Ovary (tissue), 7 donors: ENCODE measurements at regions not wholly inside any gene's neighbourhood (a gene's known extent, or its start where the extent isn't known, plus 50 kb on each side); places are given as distances from the start of the nearest gene placed in this dataset.

ENCODE experiments used
- DNase-seq, 5 donors: peaks; one replicate each; pipeline ENCODE4 v3.0.0-alpha.2; 2019 to 2020
- H3K27ac ChIP-seq, 2 donors: fragments of 200-600 bp; one replicate each; pipeline versions ENCODE4 v1.5.1 to v1.8.0; 2019 to 2022
- H3K27me3 ChIP-seq: fragments of 200-600 bp; one replicate; pipeline ENCODE4 v1.8.0; 2022
- H3K36me3 ChIP-seq: fragments of 200-600 bp; sonication (generic); one replicate; pipeline ENCODE4 v1.5.1; 2019
- H3K4me1 ChIP-seq: one replicate; pipeline ENCODE4 v1.8.1; 2013; ENCODE audit warnings: mild to moderate bottlenecking, moderate library complexity; ENCODE audit not compliant: insufficient read depth
- H3K4me3 ChIP-seq: fragments of 200-600 bp; sonication (generic); one replicate; pipeline ENCODE4 v1.5.1; 2017
- H3K9me3 ChIP-seq, 2 donors: fragments of 200-600 bp in 1 of 2; sonication (generic) in 1 of 2; one replicate each; pipeline versions ENCODE4 v1.5.1 to v1.8.1; 2013 to 2019; ENCODE audit warnings: mild to moderate bottlenecking in 1 of 2, moderate library complexity in 1 of 2
- CTCF ChIP-seq, 3 donors: fragments of 450-650 bp in 2 of 3; fragments of 200-600 bp in 1 of 3; IDR thresholded peaks; one replicate each; pipeline versions ENCODE4 v1.5.1 to v1.8.0; 2016 to 2022; ENCODE audit warnings: antibody characterized with exemption in 3 of 3, mild to moderate bottlenecking in 1 of 3
- EP300 ChIP-seq: sonication (generic); formaldehyde crosslinking; IDR thresholded peaks from one replicate; pipeline ENCODE4 v1.6.1; 2017; ENCODE audit warnings: antibody characterized with exemption
- POLR2A ChIP-seq: fragments of 450-650 bp; IDR thresholded peaks from one replicate; pipeline ENCODE4 v1.6.1; 2017; ENCODE audit warnings: antibody characterized with exemption, mild to moderate bottlenecking, moderate library complexity
- WGBS, 3 donors: extraction: QIAGEN DNeasy Blood & Tissue Kit in 1 of 3; methylation state at CpG; one replicate each; pipeline versions ENCODE4 v1.1.5 to v1.1.7; 2013 to 2017; 5-methylcytosine and 5-hydroxymethylcytosine counted together
- intact Hi-C, 4 donors: fragments of 100-400 bp; cut with DNase I; formaldehyde crosslinking; loops; one replicate each; pipeline versions ENCODE4 v1.11.0 to v1.15.1; 2022 to 2023
- donor health status: DM: no; HTN: no; CAD: no; lungs with moderate emphysema.
- donor health status: DM: no; HTN: no; CAD: no.
- donor health status: Bipolar disorder and iron deficiency.
- donor health status: DM: no; HTN: no; CAD: no.
- donor health status: DM: yes; HTN: yes; CAD: no.

GRCh38 chr13:107516517-107516916, 698.8 kb downstream of the LIG4 start:
- no peaks in the 10 kb centered on the region for H3K9me3 ChIP-seq

GRCh38 chr13:107512551-107512950, 702.8 kb downstream of the LIG4 start:
- 91 to 95% (median 92%) methylated on average over 6 of the region's 6 CpGs for WGBS, 3 donors
- intact Hi-C loops: no loop called here
- TF ChIP-seq POLR2A: no peak
- no peak for TF ChIP-seq EP300
- no peak for TF ChIP-seq CTCF (IDR thresholded peaks at IDR 0.05)

More at GRCh38 chr13:107516517-107516916, 698.8 kb downstream of the LIG4 start:
- Histone ChIP-seq H3K27me3 (no peaks in the 10 kb centered on the region), H3K4me3 (no peak overlapping the region), H3K4me1 (no peaks in the 10 kb centered on the region), H3K27ac (no peak overlapping the region), H3K36me3 (no peaks in the 10 kb centered on the region)
- 76 to 84% (median 81%) methylated on average over 4 of the region's 4 CpGs for WGBS, 3 donors
- TF ChIP-seq EP300 (no peak), POLR2A (no peak), CTCF (IDR thresholded peaks at IDR 0.05) (no peak)
- DNase-seq: no peak
- intact Hi-C loops: no loop called here

GRCh38 chr13:107497661-107498060, 717.7 kb downstream of the LIG4 start:
- H3K4me3 ChIP-seq: no peak overlapping the region
- no peaks in the 10 kb centered on the region for H3K36me3 ChIP-seq
- H3K27me3 ChIP-seq: no peaks in the 10 kb centered on the region
- 38 to 67% (median 55%) methylated on average over 5 of the region's 5 CpGs for WGBS, 3 donors
- H3K27ac ChIP-seq: no peak overlapping the region
- no peaks in the 10 kb centered on the region for H3K4me1 ChIP-seq
- no peak for TF ChIP-seq POLR2A
- TF ChIP-seq EP300: no peak
- H3K9me3 ChIP-seq: no peaks in the 10 kb centered on the region
- intact Hi-C loops: no loop called here
- no peak for DNase-seq

More at GRCh38 chr13:107512551-107512950, 702.8 kb downstream of the LIG4 start:
- Histone ChIP-seq H3K27me3 (no peaks in the 10 kb centered on the region), H3K4me3 (no peak overlapping the region), H3K4me1 (no peaks in the 10 kb centered on the region), H3K36me3 (no peaks in the 10 kb centered on the region), H3K27ac (no peak overlapping the region), H3K9me3 (no peaks in the 10 kb centered on the region)
- no peak for DNase-seq

- WGBS, 3 donors: 87 to 89% (median 88%) methylated on average over 3 of the region's 3 CpGs
- no peak overlapping the region for H3K4me3 ChIP-seq
- intact Hi-C loops: no loop called here
- TF ChIP-seq POLR2A: no peak
- no peak for TF ChIP-seq EP300
- TF ChIP-seq CTCF (IDR thresholded peaks at IDR 0.05): no peak
- H3K36me3 ChIP-seq: no peaks in the 10 kb centered on the region
- H3K27me3 ChIP-seq: no peaks in the 10 kb centered on the region
- no peaks in the 10 kb centered on the region for H3K4me1 ChIP-seq
- H3K9me3 ChIP-seq: no peaks in the 10 kb centered on the region
- no peak for DNase-seq
- no peak overlapping the region for H3K27ac ChIP-seq
Observed at GRCh38 chr13:107493266-107493665, 722.1 kb downstream of the LIG4 start.

GRCh38 chr13:107482688-107483087, 732.6 kb downstream of the LIG4 start:
- WGBS, 3 donors: 49 to 58% (median 55%) methylated on average over 5 of the region's 5 CpGs
- intact Hi-C loops: no loop called here
- Histone ChIP-seq H3K36me3 (no peaks in the 10 kb centered on the region), H3K4me1 (peaks cover 2% of the 10 kb centered on the region), H3K4me3 (no peak overlapping the region), H3K9me3 (no peaks in the 10 kb centered on the region), H3K27me3 (no peaks in the 10 kb centered on the region), H3K27ac (no peak overlapping the region)
- DNase-seq: no peak
- TF ChIP-seq CTCF (IDR thresholded peaks at IDR 0.05) (no peak), POLR2A (no peak), EP300 (no peak)
